D341Med (cell line): ENCODE measurements at regions not wholly inside any gene's neighbourhood (a gene's known extent, or its start where the extent isn't known, plus 50 kb on each side); places are given as distances from the start of the nearest gene placed in this dataset.
"Not testable (repeated sequence)": the region's sequence is repeated elsewhere in the genome, so short reads cannot be mapped to it uniquely, and the experiment has no call there.

ENCODE experiments used
- DNase-seq: peaks from one replicate; pipeline ENCODE4 v3.0.0; 2012; ENCODE audit warnings: low spot score

GRCh38 chr4:147160908-147161513, 215.3 kb upstream of the TTC29 start:
- peak; percentile 67 for DNase-seq

- DNase-seq: no peak
Measured at GRCh38 chr4:147163311-147163710, 217.6 kb upstream of the TTC29 start.

GRCh38 chr4:147168200-147168599, 222.5 kb upstream of the TTC29 start:
- DNase-seq: not testable (repeated sequence)

- no peak for DNase-seq
Measured at GRCh38 chr4:147173322-147173721, 227.7 kb upstream of the TTC29 start.

GRCh38 chr4:147173797-147174432, 228.3 kb upstream of the TTC29 start:
- no peak for DNase-seq

- DNase-seq: no peak
Measured at GRCh38 chr4:147174591-147174990, 228.9 kb upstream of the TTC29 start.

GRCh38 chr4:147175460-147176025, 229.9 kb upstream of the TTC29 start:
- DNase-seq: no peak

GRCh38 chr4:147182041-147182440, 236.4 kb upstream of the TTC29 start:
- no peak for DNase-seq

GRCh38 chr4:147192679-147193078, 247.0 kb upstream of the TTC29 start:
- no peak for DNase-seq

- no peak for DNase-seq
Measured at GRCh38 chr4:147194114-147194513, 248.4 kb upstream of the TTC29 start.

GRCh38 chr4:147194604-147195003, 248.9 kb upstream of the TTC29 start:
- DNase-seq: no peak

GRCh38 chr4:147195386-147195785, 249.7 kb upstream of the TTC29 start:
- no peak for DNase-seq

- DNase-seq: no peak
Measured at GRCh38 chr4:147198411-147199051, 252.9 kb upstream of the TTC29 start.

GRCh38 chr4:147201016-147201415, 255.4 kb upstream of the TTC29 start:
- DNase-seq: no peak

GRCh38 chr4:147206807-147207206, 261.1 kb upstream of the TTC29 start:
- no peak for DNase-seq

- DNase-seq: no peak
Measured at GRCh38 chr4:147207911-147208310, 262.2 kb upstream of the TTC29 start.

- DNase-seq: no peak
Measured at GRCh38 chr4:147217655-147218054, 263.2 kb upstream of the EDNRA start.

GRCh38 chr4:147219145-147219544, 261.8 kb upstream of the EDNRA start:
- DNase-seq: no peak

- no peak for DNase-seq
Measured at GRCh38 chr4:147220833-147221232, 260.1 kb upstream of the EDNRA start.

GRCh38 chr4:147222906-147223305, 258.0 kb upstream of the EDNRA start:
- DNase-seq: peak; percentile 36

- no peak for DNase-seq
Measured at GRCh38 chr4:147223576-147223975, 257.3 kb upstream of the EDNRA start.

- DNase-seq: no peak
Measured at GRCh38 chr4:147236806-147237205, 244.1 kb upstream of the EDNRA start.

- no peak for DNase-seq
Measured at GRCh38 chr4:147244786-147245185, 236.1 kb upstream of the EDNRA start.
